Effector memory CD8-positive, alpha-beta T cell (primary cell): ENCODE measurements at regions not wholly inside any gene's neighbourhood (a gene's known extent, or its start where the extent isn't known, plus 50 kb on each side); places are given as distances from the start of the nearest gene placed in this dataset.
"Not testable (repeated sequence)": the region's sequence is repeated elsewhere in the genome, so short reads cannot be mapped to it uniquely, and the experiment has no call there.

Source experiments
- ATAC-seq: fragments of 150-1000 bp; cut with Tn5 transposase; replicated peaks from 2 replicates; pipeline ENCODE4 v1.10.0; 2021; ENCODE audit warnings: mild to moderate bottlenecking, moderate library complexity
- DNase-seq, 3 experiments: peaks; one replicate each; pipeline ENCODE4 v3.0.0; 2021
- H3K27ac Mint-ChIP-seq, 2 donors: one replicate each; pipeline ENCODE4 v1.8.0; 2022; ENCODE audit warnings: mild to moderate bottlenecking in 2 of 2, mixed read lengths in 2 of 2, moderate library complexity in 2 of 2
- H3K27me3 Mint-ChIP-seq, 2 donors: one replicate each; pipeline ENCODE4 v1.8.0; 2022; ENCODE audit warnings: mixed read lengths in 2 of 2
- H3K36me3 Mint-ChIP-seq: one replicate; pipeline ENCODE4 v1.8.0; 2022; ENCODE audit warnings: mild to moderate bottlenecking, moderate library complexity, mixed read lengths; ENCODE audit not compliant: insufficient read depth
- H3K4me1 Mint-ChIP-seq, 2 donors: one replicate each; pipeline ENCODE4 v1.8.0; 2022; ENCODE audit warnings: low read depth in 2 of 2, mixed read lengths in 2 of 2
- H3K4me3 Mint-ChIP-seq, 2 donors: one replicate each; pipeline ENCODE4 v1.8.0; 2022; ENCODE audit warnings: mild to moderate bottlenecking in 2 of 2, mixed read lengths in 2 of 2, moderate library complexity in 2 of 2
- H3K9me3 Mint-ChIP-seq, 2 donors: one replicate each; pipeline ENCODE4 v1.8.0; 2022; ENCODE audit warnings: mixed read lengths in 2 of 2

- H3K9me3 Mint-ChIP-seq, H3K36me3 Mint-ChIP-seq, DNase-seq, H3K27me3 Mint-ChIP-seq, ATAC-seq, H3K4me3 Mint-ChIP-seq, H3K4me1 Mint-ChIP-seq, H3K27ac Mint-ChIP-seq: not testable (repeated sequence)
Observed at GRCh38 chr2:87638872-87639271, 109.0 kb upstream of the PLGLB2 start.

GRCh38 chr2:87639801-87640440, 108.0 kb upstream of the PLGLB2 start:
- not testable (repeated sequence) for DNase-seq, H3K27ac Mint-ChIP-seq, H3K36me3 Mint-ChIP-seq, H3K27me3 Mint-ChIP-seq, H3K9me3 Mint-ChIP-seq, H3K4me3 Mint-ChIP-seq, ATAC-seq, H3K4me1 Mint-ChIP-seq

GRCh38 chr2:87640961-87641563, 106.8 kb upstream of the PLGLB2 start:
- not testable (repeated sequence) for H3K27ac Mint-ChIP-seq, H3K36me3 Mint-ChIP-seq, H3K4me3 Mint-ChIP-seq, ATAC-seq, H3K9me3 Mint-ChIP-seq, H3K27me3 Mint-ChIP-seq, H3K4me1 Mint-ChIP-seq, DNase-seq

- H3K27ac Mint-ChIP-seq, H3K9me3 Mint-ChIP-seq, ATAC-seq, H3K36me3 Mint-ChIP-seq, H3K27me3 Mint-ChIP-seq, H3K4me3 Mint-ChIP-seq, DNase-seq, H3K4me1 Mint-ChIP-seq: not testable (repeated sequence)
Observed at GRCh38 chr2:87643165-87643564, 104.7 kb upstream of the PLGLB2 start.

- DNase-seq, H3K27ac Mint-ChIP-seq, H3K36me3 Mint-ChIP-seq, ATAC-seq, H3K4me3 Mint-ChIP-seq, H3K27me3 Mint-ChIP-seq, H3K4me1 Mint-ChIP-seq, H3K9me3 Mint-ChIP-seq: not testable (repeated sequence)
Observed at GRCh38 chr2:87647737-87648498, 100.0 kb upstream of the PLGLB2 start.

- not testable (repeated sequence) for H3K9me3 Mint-ChIP-seq, ATAC-seq, H3K27ac Mint-ChIP-seq, H3K4me3 Mint-ChIP-seq, H3K4me1 Mint-ChIP-seq, H3K27me3 Mint-ChIP-seq, DNase-seq, H3K36me3 Mint-ChIP-seq
Observed at GRCh38 chr2:87648815-87649214, 99.1 kb upstream of the PLGLB2 start.

GRCh38 chr2:87649871-87650270, 98.0 kb upstream of the PLGLB2 start:
- not testable (repeated sequence) for H3K36me3 Mint-ChIP-seq, H3K27ac Mint-ChIP-seq, H3K4me3 Mint-ChIP-seq, H3K4me1 Mint-ChIP-seq, H3K27me3 Mint-ChIP-seq, H3K9me3 Mint-ChIP-seq, DNase-seq, ATAC-seq

GRCh38 chr2:87650837-87651236, 97.0 kb upstream of the PLGLB2 start:
- not testable (repeated sequence) for H3K27me3 Mint-ChIP-seq, ATAC-seq, H3K4me1 Mint-ChIP-seq, H3K4me3 Mint-ChIP-seq, H3K36me3 Mint-ChIP-seq, H3K9me3 Mint-ChIP-seq, H3K27ac Mint-ChIP-seq, DNase-seq

DNA sequence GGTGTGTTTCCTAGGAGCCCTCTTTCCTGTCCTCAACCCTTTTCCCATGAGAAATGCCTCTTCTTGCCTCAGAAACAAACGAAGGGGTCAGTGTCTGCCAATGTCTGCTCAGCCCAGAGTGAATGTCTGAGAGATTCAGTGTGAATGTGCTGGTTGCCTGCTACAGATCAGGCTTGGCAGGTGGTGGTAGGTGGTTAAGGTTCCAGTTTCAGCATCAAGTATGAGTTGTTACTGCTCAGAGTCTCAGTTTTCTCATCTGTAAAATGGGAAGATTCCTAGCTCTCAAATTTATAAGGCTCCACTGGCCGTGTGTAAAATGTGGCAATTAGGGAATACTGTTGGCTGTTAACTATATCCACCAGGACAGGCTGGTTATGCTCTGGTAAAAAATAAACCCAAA, 96.3 kb upstream of the PLGLB2 start:
- H3K27ac Mint-ChIP-seq, H3K36me3 Mint-ChIP-seq, H3K9me3 Mint-ChIP-seq, DNase-seq, ATAC-seq, H3K4me1 Mint-ChIP-seq, H3K4me3 Mint-ChIP-seq, H3K27me3 Mint-ChIP-seq: not testable (repeated sequence)

DNA sequence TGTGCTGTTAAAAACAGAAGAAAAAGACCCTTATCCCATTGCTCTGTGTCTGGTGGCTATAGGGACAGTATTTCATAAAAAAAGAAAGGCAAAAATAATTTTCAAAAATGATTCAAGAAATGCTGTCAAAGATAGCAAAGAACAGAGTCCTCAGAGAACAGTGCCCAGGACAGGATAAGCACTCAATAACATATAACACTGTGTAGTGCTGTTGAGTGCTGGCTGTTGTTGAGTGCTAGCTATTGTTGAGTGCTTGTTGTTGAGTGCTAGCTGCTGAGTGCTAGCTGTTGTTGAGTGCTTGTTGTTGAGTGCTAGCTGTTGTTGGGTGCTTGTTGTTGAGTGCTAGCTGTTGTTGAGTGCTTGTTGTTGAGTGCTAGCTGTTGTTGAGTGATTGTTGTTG, 94.5 kb upstream of the PLGLB2 start:
- not testable (repeated sequence) for H3K36me3 Mint-ChIP-seq, H3K27me3 Mint-ChIP-seq, H3K4me1 Mint-ChIP-seq, H3K9me3 Mint-ChIP-seq, H3K4me3 Mint-ChIP-seq, H3K27ac Mint-ChIP-seq, ATAC-seq, DNase-seq

DNA sequence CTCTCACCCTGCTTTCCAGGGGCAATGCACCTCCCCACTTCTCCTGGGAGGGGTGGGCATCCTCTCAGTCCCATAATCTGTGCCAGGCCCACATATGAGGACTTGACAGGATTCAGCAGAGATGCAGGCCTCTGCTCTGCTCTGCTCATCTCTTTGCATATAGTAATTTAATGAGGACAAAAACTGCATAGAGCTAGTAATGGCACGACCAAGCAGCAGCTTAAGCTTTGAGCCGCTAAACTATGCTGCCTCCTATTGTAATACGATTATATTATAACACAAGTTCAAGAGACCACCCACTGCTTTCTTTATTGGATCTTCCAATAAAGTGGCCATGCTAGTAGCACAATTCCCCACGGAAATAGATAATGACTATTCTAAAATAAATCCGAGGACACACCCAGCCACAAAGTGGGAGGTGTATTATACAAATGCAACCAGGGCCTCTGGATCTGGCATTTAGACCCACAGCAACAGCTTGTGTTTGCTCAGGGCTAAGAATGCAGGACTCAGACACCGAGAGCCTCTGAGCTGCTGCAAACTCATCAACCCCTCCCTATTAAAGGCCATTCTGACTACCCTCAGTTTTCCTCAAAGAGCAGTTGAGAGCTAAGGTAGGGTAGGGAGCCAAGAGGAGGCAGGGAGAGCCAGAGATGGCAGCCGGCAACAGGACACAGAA, 93.6 kb upstream of the PLGLB2 start:
- H3K27ac Mint-ChIP-seq, H3K9me3 Mint-ChIP-seq, H3K4me3 Mint-ChIP-seq, H3K27me3 Mint-ChIP-seq, H3K36me3 Mint-ChIP-seq, H3K4me1 Mint-ChIP-seq, DNase-seq, ATAC-seq: not testable (repeated sequence)

GRCh38 chr2:87657915-87658314, 90.0 kb upstream of the PLGLB2 start:
- ATAC-seq, H3K27ac Mint-ChIP-seq, H3K36me3 Mint-ChIP-seq, H3K4me3 Mint-ChIP-seq, H3K27me3 Mint-ChIP-seq, DNase-seq, H3K9me3 Mint-ChIP-seq, H3K4me1 Mint-ChIP-seq: not testable (repeated sequence)

GRCh38 chr2:87658357-87658756, 89.5 kb upstream of the PLGLB2 start:
- not testable (repeated sequence) for H3K4me3 Mint-ChIP-seq, H3K27ac Mint-ChIP-seq, H3K4me1 Mint-ChIP-seq, H3K9me3 Mint-ChIP-seq, DNase-seq, ATAC-seq, H3K27me3 Mint-ChIP-seq, H3K36me3 Mint-ChIP-seq

- DNase-seq, ATAC-seq: not testable (repeated sequence)
Observed at GRCh38 chr2:87658976-87659375, 88.9 kb upstream of the PLGLB2 start.

More at GRCh38 chr2:87658976-87659375, 88.9 kb upstream of the PLGLB2 start:
- H3K27me3 Mint-ChIP-seq, H3K4me3 Mint-ChIP-seq, H3K9me3 Mint-ChIP-seq, H3K4me1 Mint-ChIP-seq, H3K36me3 Mint-ChIP-seq, H3K27ac Mint-ChIP-seq: not testable (repeated sequence)
